Activated CD8-positive, alpha-beta T cell treated with anti-CD3 and anti-CD28 coated beads for 36 hours (primary cell): ENCODE measurements at regions not wholly inside any gene's neighbourhood (a gene's known extent, or its start where the extent isn't known, plus 50 kb on each side); places are given as distances from the start of the nearest gene placed in this dataset.

Source experiments
- ATAC-seq: fragments of 200-7000 bp; cut with Tn5 transposase; one replicate; pipeline ENCODE4 v1.10.0; 2021; ENCODE audit warnings: mild to moderate bottlenecking, moderate library complexity
- CTCF ChIA-PET: fragments of 350-600 bp; sonication (Branson Sonifier 250); formaldehyde crosslinking; loops from one replicate; lab custom pipeline; 2021; ENCODE audit warnings: antibody characterized with exemption; lab: Charles Lee
- POLR2A ChIA-PET: fragments of 350-600 bp; sonication (Branson Sonifier 250); formaldehyde crosslinking; loops from one replicate; lab custom pipeline; 2021; ENCODE audit warnings: antibody characterized with exemption; lab: Charles Lee
- DNase-seq: peaks from one replicate; pipeline ENCODE4 v3.0.0-alpha.2; 2020
- H3K27ac Mint-ChIP-seq: one replicate; pipeline ENCODE4 v1.8.0; 2021; ENCODE audit warnings: mild to moderate bottlenecking, mixed read lengths
- H3K27me3 Mint-ChIP-seq: one replicate; pipeline ENCODE4 v1.8.0; 2021; ENCODE audit warnings: mixed read lengths
- H3K36me3 Mint-ChIP-seq: one replicate; pipeline ENCODE4 v1.8.0; 2021; ENCODE audit warnings: low read depth, mixed read lengths
- H3K4me1 Mint-ChIP-seq: one replicate; pipeline ENCODE4 v1.8.0; 2021; ENCODE audit warnings: low read depth, mixed read lengths
- H3K4me3 Mint-ChIP-seq: one replicate; pipeline ENCODE4 v1.8.0; 2021; ENCODE audit warnings: mild to moderate bottlenecking, moderate library complexity, mixed read lengths
- H3K9me3 Mint-ChIP-seq: one replicate; pipeline ENCODE4 v1.8.0; 2021; ENCODE audit warnings: mixed read lengths
- CTCF ChIP-seq: fragments of 200-600 bp; IDR thresholded peaks from one replicate; pipeline ENCODE4 v1.8.0; 2022; ENCODE audit warnings: antibody characterized with exemption, mild to moderate bottlenecking
- intact Hi-C: fragments of 100-400 bp; cut with micrococcal nuclease; formaldehyde crosslinking; loops from one replicate; pipeline ENCODE4 v1.10.0; 2022

GRCh38 chr13:37457612-37458011 is 141.0 kb downstream of the POSTN start:
- intact Hi-C loops: no loop called here
- ChIA-PET POLR2A (no interaction called here), CTCF (no interaction called here)
- Mint-ChIP-seq H3K36me3 (no peaks in the 10 kb centered on the region), H3K4me1 (no peaks in the 10 kb centered on the region), H3K4me3 (no peak overlapping the region), H3K9me3 (peaks cover 3% of the 10 kb centered on the region), H3K27me3 (no peaks in the 10 kb centered on the region), H3K27ac (no peak overlapping the region)
- DNase-seq: no peak
- ATAC-seq: no peak
- TF ChIP-seq CTCF: no peak

GRCh38 chr13:37456506-37456905 is 142.1 kb downstream of the POSTN start:
- Mint-ChIP-seq H3K27me3 (no peaks in the 10 kb centered on the region), H3K9me3 (peaks cover 4% of the 10 kb centered on the region), H3K36me3 (no peaks in the 10 kb centered on the region), H3K4me1 (no peaks in the 10 kb centered on the region), H3K4me3 (no peak overlapping the region), H3K27ac (no peak overlapping the region)
- DNase-seq (no peak), ATAC-seq (no peak)
- TF ChIP-seq CTCF: no peak
- intact Hi-C loops: no loop called here
- POLR2A ChIA-PET: no interaction called here
- CTCF ChIA-PET: no interaction called here

- Mint-ChIP-seq H3K4me1 (no peaks in the 10 kb centered on the region), H3K4me3 (no peak overlapping the region), H3K27ac (no peak overlapping the region), H3K36me3 (no peaks in the 10 kb centered on the region), H3K27me3 (no peaks in the 10 kb centered on the region), H3K9me3 (peaks cover 4% of the 10 kb centered on the region)
- POLR2A ChIA-PET: no interaction called here
- no peak for DNase-seq
- TF ChIP-seq CTCF: no peak
- intact Hi-C loops: no loop called here
- no peak for ATAC-seq
- CTCF ChIA-PET: no interaction called here
These were observed 142.5 kb downstream of the POSTN start for GRCh38 chr13:37456041-37456440.

- intact Hi-C loops: no loop called here
- no peak for DNase-seq
- no peak overlapping the region for H3K27ac Mint-ChIP-seq
- ChIA-PET CTCF (no interaction called here), POLR2A (no interaction called here)
- TF ChIP-seq CTCF: no peak
- no peak for ATAC-seq
- no peaks in the 10 kb centered on the region for H3K36me3 Mint-ChIP-seq
- peaks cover 4% of the 10 kb centered on the region for H3K9me3 Mint-ChIP-seq
- H3K27me3 Mint-ChIP-seq: no peaks in the 10 kb centered on the region
- no peak overlapping the region for H3K4me3 Mint-ChIP-seq
- no peaks in the 10 kb centered on the region for H3K4me1 Mint-ChIP-seq
These were observed 145.3 kb downstream of the POSTN start for GRCh38 chr13:37453246-37453645.

- ChIA-PET CTCF (no interaction called here), POLR2A (no interaction called here)
- TF ChIP-seq CTCF: no peak
- no peak overlapping the region for H3K4me3 Mint-ChIP-seq
- no peak overlapping the region for H3K27ac Mint-ChIP-seq
- H3K4me1 Mint-ChIP-seq: no peaks in the 10 kb centered on the region
- H3K27me3 Mint-ChIP-seq: no peaks in the 10 kb centered on the region
- DNase-seq (no peak), ATAC-seq (no peak)
- intact Hi-C loops: no loop called here
- no peaks in the 10 kb centered on the region for H3K36me3 Mint-ChIP-seq
- peaks cover 4% of the 10 kb centered on the region for H3K9me3 Mint-ChIP-seq
These were observed 148.3 kb downstream of the POSTN start for GRCh38 chr13:37450276-37450675.
